ENCODE measurements at regions not wholly inside any gene's neighbourhood (a gene's known extent, or its start where the extent isn't known, plus 50 kb on each side); places are given as distances from the start of the nearest gene placed in this dataset.

- Mint-ChIP-seq H3K4me3 (ENCODE audit: low read depth, unreplicated experiment) (no peak overlapping the region), H3K36me3 (ENCODE audit: insufficient read depth, unreplicated experiment) (no peaks in the 10 kb centered on the region), H3K27ac (ENCODE audit: unreplicated experiment) (no peak overlapping the region), H3K4me1 (ENCODE audit: low read depth, unreplicated experiment) (peaks cover 12% of the 10 kb centered on the region), H3K9me3 (ENCODE audit: low read depth, unreplicated experiment) (no peaks in the 10 kb centered on the region), H3K27me3 (ENCODE audit: unreplicated experiment) (no peaks in the 10 kb centered on the region)
- TF ChIP-seq, protein P1, sequence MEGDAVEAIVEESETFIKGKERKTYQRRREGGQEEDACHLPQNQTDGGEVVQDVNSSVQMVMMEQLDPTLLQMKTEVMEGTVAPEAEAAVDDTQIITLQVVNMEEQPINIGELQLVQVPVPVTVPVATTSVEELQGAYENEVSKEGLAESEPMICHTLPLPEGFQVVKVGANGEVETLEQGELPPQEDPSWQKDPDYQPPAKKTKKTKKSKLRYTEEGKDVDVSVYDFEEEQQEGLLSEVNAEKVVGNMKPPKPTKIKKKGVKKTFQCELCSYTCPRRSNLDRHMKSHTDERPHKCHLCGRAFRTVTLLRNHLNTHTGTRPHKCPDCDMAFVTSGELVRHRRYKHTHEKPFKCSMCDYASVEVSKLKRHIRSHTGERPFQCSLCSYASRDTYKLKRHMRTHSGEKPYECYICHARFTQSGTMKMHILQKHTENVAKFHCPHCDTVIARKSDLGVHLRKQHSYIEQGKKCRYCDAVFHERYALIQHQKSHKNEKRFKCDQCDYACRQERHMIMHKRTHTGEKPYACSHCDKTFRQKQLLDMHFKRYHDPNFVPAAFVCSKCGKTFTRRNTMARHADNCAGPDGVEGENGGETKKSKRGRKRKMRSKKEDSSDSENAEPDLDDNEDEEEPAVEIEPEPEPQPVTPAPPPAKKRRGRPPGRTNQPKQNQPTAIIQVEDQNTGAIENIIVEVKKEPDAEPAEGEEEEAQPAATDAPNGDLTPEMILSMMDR (IDR thresholded peaks at IDR 0.05; ENCODE audit: unreplicated experiment), result no peak
- intact Hi-C loops (cut with micrococcal nuclease; ENCODE audit: unreplicated experiment), result no loop called here
- no TSS peak for BruUV-seq (replicated peaks)
- CTCF ChIA-PET, result interaction anchor here (0.8 to 2.1 kb wide), 5 partner anchors 15 to 151 kb away, joined by 3 to 10 read pairs (median 4); no protein-coding TSS in a partner anchor
- DNase-seq, result no peak
These were observed 125.8 kb upstream of the CXCL14 start for GRCh38 chr5:135704616-135705015.

- TF ChIP-seq, protein P1 (IDR thresholded peaks at IDR 0.05; ENCODE audit: unreplicated experiment), result no peak
- intact Hi-C loops (cut with micrococcal nuclease; ENCODE audit: unreplicated experiment), result no loop called here
- Mint-ChIP-seq H3K36me3 (ENCODE audit: insufficient read depth, unreplicated experiment) (no peaks in the 10 kb centered on the region), H3K27ac (ENCODE audit: unreplicated experiment) (no peak overlapping the region), H3K4me1 (ENCODE audit: low read depth, unreplicated experiment) (peaks cover 12% of the 10 kb centered on the region), H3K27me3 (ENCODE audit: unreplicated experiment) (no peaks in the 10 kb centered on the region), H3K4me3 (ENCODE audit: low read depth, unreplicated experiment) (no peak overlapping the region), H3K9me3 (ENCODE audit: low read depth, unreplicated experiment) (no peaks in the 10 kb centered on the region)
- no TSS peak for BruUV-seq (replicated peaks)
- DNase-seq, result no peak
- CTCF ChIA-PET, result no interaction called here
These were observed 124.3 kb upstream of the CXCL14 start for GRCh38 chr5:135703016-135703550.

DNA sequence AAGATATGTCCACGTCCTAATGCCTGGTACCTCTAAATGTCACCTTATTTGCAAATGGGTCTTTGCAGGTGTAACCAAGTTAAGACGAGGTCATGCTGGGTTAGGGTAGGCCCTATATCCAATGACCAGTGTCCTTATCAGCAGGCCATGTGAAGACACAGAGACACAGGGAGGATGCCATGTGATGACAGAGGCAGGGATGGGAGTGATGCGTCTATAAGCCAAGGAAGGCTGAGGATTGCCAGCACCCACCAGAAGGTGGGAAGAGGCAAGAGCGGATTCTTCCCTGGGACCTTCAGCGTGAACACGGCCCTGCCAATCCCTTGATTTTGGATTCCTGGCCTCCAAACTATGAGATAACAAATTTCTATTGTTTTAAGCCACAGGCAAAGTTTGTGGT lies 123.4 kb upstream of the CXCL14 start:
- no peak overlapping the region for H3K27ac Mint-ChIP-seq (ENCODE audit: unreplicated experiment)
- peaks cover 1% of the 10 kb centered on the region for H3K27me3 Mint-ChIP-seq (ENCODE audit: unreplicated experiment)
- no peaks in the 10 kb centered on the region for H3K36me3 Mint-ChIP-seq (ENCODE audit: insufficient read depth, unreplicated experiment)
- intact Hi-C loops (cut with micrococcal nuclease; ENCODE audit: unreplicated experiment), result no loop called here
- H3K4me3 Mint-ChIP-seq (ENCODE audit: low read depth, unreplicated experiment), result no peak overlapping the region
- BruUV-seq (replicated peaks), result no TSS peak
- H3K4me1 Mint-ChIP-seq (ENCODE audit: low read depth, unreplicated experiment), result peaks cover 12% of the 10 kb centered on the region
- DNase-seq, result no peak
- TF ChIP-seq, protein P1 (IDR thresholded peaks at IDR 0.05; ENCODE audit: unreplicated experiment), result no peak
- no peaks in the 10 kb centered on the region for H3K9me3 Mint-ChIP-seq (ENCODE audit: low read depth, unreplicated experiment)
- CTCF ChIA-PET, result interaction anchor here (1.1 kb wide), 1 partner anchor 11 kb away, joined by 4 read pairs; no protein-coding TSS in a partner anchor

DNA sequence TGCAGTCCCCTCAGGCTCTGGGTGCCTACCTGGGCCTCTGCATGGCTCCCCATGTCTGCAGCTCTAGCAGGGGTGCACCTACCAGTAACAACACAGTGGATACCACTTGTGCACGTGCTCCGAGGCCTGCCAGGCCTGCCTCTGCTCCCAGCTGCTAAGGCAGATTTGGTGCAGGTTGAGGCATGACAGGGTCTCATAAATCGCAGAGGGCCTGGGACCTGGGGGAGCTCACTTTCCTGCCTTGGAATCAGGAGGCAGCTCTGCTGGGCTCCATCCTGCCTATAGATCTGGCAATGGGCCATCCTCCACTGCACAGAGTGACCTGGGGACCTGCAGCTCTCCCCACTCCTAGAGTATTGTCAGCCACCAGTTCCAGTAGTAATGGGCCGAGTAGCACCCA lies 121.9 kb upstream of the CXCL14 start:
- DNase-seq, result no peak
- peaks cover 16% of the 10 kb centered on the region for H3K27me3 Mint-ChIP-seq (ENCODE audit: unreplicated experiment)
- intact Hi-C loops (cut with micrococcal nuclease; ENCODE audit: unreplicated experiment), result no loop called here
- BruUV-seq (replicated peaks), result no TSS peak
- no peaks in the 10 kb centered on the region for H3K9me3 Mint-ChIP-seq (ENCODE audit: low read depth, unreplicated experiment)
- peaks cover 11% of the 10 kb centered on the region for H3K4me1 Mint-ChIP-seq (ENCODE audit: low read depth, unreplicated experiment)
- no peaks in the 10 kb centered on the region for H3K36me3 Mint-ChIP-seq (ENCODE audit: insufficient read depth, unreplicated experiment)
- CTCF ChIA-PET, result no interaction called here
- TF ChIP-seq, protein P1 (IDR thresholded peaks at IDR 0.05; ENCODE audit: unreplicated experiment), result no peak
- no peak overlapping the region for H3K4me3 Mint-ChIP-seq (ENCODE audit: low read depth, unreplicated experiment)
- H3K27ac Mint-ChIP-seq (ENCODE audit: unreplicated experiment), result no peak overlapping the region

All from Calu3 (cell line).